ENCODE measurements at regions not wholly inside any gene's neighbourhood (a gene's known extent, or its start where the extent isn't known, plus 50 kb on each side); places are given as distances from the start of the nearest gene placed in this dataset.

GRCh38 chr13:23987331-23987894, 90.1 kb upstream of the C1QTNF9B start:
- Histone ChIP-seq H3K9ac (ENCODE audit: low read length) (no peak overlapping the region), H3K79me2 (ENCODE audit: low read length) (no peaks in the 10 kb centered on the region), H3K27me3 (ENCODE audit: low read depth, low read length) (no peaks in the 10 kb centered on the region), H3K4me2 (ENCODE audit: low read length) (no peak overlapping the region), H3K4me3 (ENCODE audit: low read length) (no peak overlapping the region), H3K4me1 (ENCODE audit: low read length) (peaks cover 4% of the 10 kb centered on the region), H4K20me1 (ENCODE audit: insufficient read depth, low read length) (no peaks in the 10 kb centered on the region), H3K36me3 (replicated peaks; ENCODE audit: low read depth, low read length) (no peaks in the 10 kb centered on the region), H2AFZ (ENCODE audit: low read depth, low read length) (no peak overlapping the region), H3K27ac (ENCODE audit: low read length) (no peak overlapping the region), H3K9me3 (ENCODE audit: insufficient read depth, low read length) (no peaks in the 10 kb centered on the region)
- TF ChIP-seq CTCF (IDR thresholded peaks at IDR 0.05; ENCODE audit: low read depth, low read length) (no peak), EZH2phosphoT487 (IDR thresholded peaks at IDR 0.05; ENCODE audit: low read depth) (no peak)

GRCh38 chr13:23988546-23989122, 91.3 kb upstream of the C1QTNF9B start:
- no peak for TF ChIP-seq CTCF (IDR thresholded peaks at IDR 0.05; ENCODE audit: low read depth, low read length)
- TF ChIP-seq EZH2phosphoT487 (IDR thresholded peaks at IDR 0.05; ENCODE audit: low read depth) = no peak
- Histone ChIP-seq H3K9ac (ENCODE audit: low read length) (no peak overlapping the region), H2AFZ (ENCODE audit: low read depth, low read length) (no peak overlapping the region), H3K27me3 (ENCODE audit: low read depth, low read length) (no peaks in the 10 kb centered on the region), H3K27ac (ENCODE audit: low read length) (no peak overlapping the region), H3K36me3 (replicated peaks; ENCODE audit: low read depth, low read length) (no peaks in the 10 kb centered on the region), H4K20me1 (ENCODE audit: insufficient read depth, low read length) (no peaks in the 10 kb centered on the region), H3K4me2 (ENCODE audit: low read length) (no peak overlapping the region), H3K4me3 (ENCODE audit: low read length) (no peak overlapping the region), H3K4me1 (ENCODE audit: low read length) (peaks cover 17% of the 10 kb centered on the region), H3K9me3 (ENCODE audit: insufficient read depth, low read length) (no peaks in the 10 kb centered on the region), H3K79me2 (ENCODE audit: low read length) (no peaks in the 10 kb centered on the region)

GRCh38 chr13:23990455-23990854, 93.2 kb upstream of the C1QTNF9B start:
- no peak overlapping the region for H3K4me3 ChIP-seq (ENCODE audit: low read length)
- no peak overlapping the region for H3K4me2 ChIP-seq (ENCODE audit: low read length)
- no peaks in the 10 kb centered on the region for H3K27me3 ChIP-seq (ENCODE audit: low read depth, low read length)
- no peaks in the 10 kb centered on the region for H3K9me3 ChIP-seq (ENCODE audit: insufficient read depth, low read length)
- H4K20me1 ChIP-seq (ENCODE audit: insufficient read depth, low read length) = no peaks in the 10 kb centered on the region
- no peak overlapping the region for H3K9ac ChIP-seq (ENCODE audit: low read length)
- H3K4me1 ChIP-seq (ENCODE audit: low read length) = peaks cover 33% of the 10 kb centered on the region
- no peaks in the 10 kb centered on the region for H3K79me2 ChIP-seq (ENCODE audit: low read length)
- H3K36me3 ChIP-seq (replicated peaks; ENCODE audit: low read depth, low read length) = no peaks in the 10 kb centered on the region
- TF ChIP-seq EZH2phosphoT487 (IDR thresholded peaks at IDR 0.05; ENCODE audit: low read depth) = no peak
- TF ChIP-seq CTCF (IDR thresholded peaks at IDR 0.05; ENCODE audit: low read depth, low read length) = no peak
- H3K27ac ChIP-seq (ENCODE audit: low read length) = no peak overlapping the region
- H2AFZ ChIP-seq (ENCODE audit: low read depth, low read length) = no peak overlapping the region

GRCh38 chr13:23991119-23991518, 93.8 kb upstream of the C1QTNF9B start:
- Histone ChIP-seq H3K4me3 (ENCODE audit: low read length) (no peak overlapping the region), H3K4me2 (ENCODE audit: low read length) (no peak overlapping the region), H2AFZ (ENCODE audit: low read depth, low read length) (no peak overlapping the region), H3K9me3 (ENCODE audit: insufficient read depth, low read length) (0 out of 2 replicates have a peak, but pooled peaks cover 5% of the 10 kb centered on the region), H3K27ac (ENCODE audit: low read length) (no peak overlapping the region), H3K9ac (ENCODE audit: low read length) (no peak overlapping the region), H3K4me1 (ENCODE audit: low read length) (peaks cover 33% of the 10 kb centered on the region), H3K36me3 (replicated peaks; ENCODE audit: low read depth, low read length) (no peaks in the 10 kb centered on the region), H3K27me3 (ENCODE audit: low read depth, low read length) (no peaks in the 10 kb centered on the region), H4K20me1 (ENCODE audit: insufficient read depth, low read length) (no peaks in the 10 kb centered on the region), H3K79me2 (ENCODE audit: low read length) (no peaks in the 10 kb centered on the region)
- TF ChIP-seq EZH2phosphoT487 (IDR thresholded peaks at IDR 0.05; ENCODE audit: low read depth) (no peak), CTCF (IDR thresholded peaks at IDR 0.05; ENCODE audit: low read depth, low read length) (no peak)

Measured in OCI-LY3 (cell line).